ENCODE measurements at regions not wholly inside any gene's neighbourhood (a gene's known extent, or its start where the extent isn't known, plus 50 kb on each side); places are given as distances from the start of the nearest gene placed in this dataset.
"Not testable (repeated sequence)": the region's sequence is repeated elsewhere in the genome, so short reads cannot be mapped to it uniquely, and the experiment has no call there.

- DNase-seq (ENCODE audit: low read depth in 2 of 2), result no peak
These were observed 999.9 kb downstream of the GLUD2 start for GRCh38 chrX:122047261-122047660.

GRCh38 chrX:122055460-122055859, 1008.0 kb downstream of the GLUD2 start:
- DNase-seq (ENCODE audit: low read depth in 2 of 2), result no peak

GRCh38 chrX:122055979-122056715, 1008.7 kb downstream of the GLUD2 start:
- DNase-seq (ENCODE audit: low read depth in 2 of 2), result no peak

- DNase-seq (ENCODE audit: low read depth in 2 of 2), result no peak
These were observed 1028.8 kb downstream of the GLUD2 start for GRCh38 chrX:122076241-122076640.

- no peak for DNase-seq (ENCODE audit: low read depth in 2 of 2)
These were observed 1030.7 kb downstream of the GLUD2 start for GRCh38 chrX:122078079-122078478.

GRCh38 chrX:122087341-122087740, 1039.9 kb downstream of the GLUD2 start:
- no peak for DNase-seq (ENCODE audit: low read depth in 2 of 2)

- DNase-seq (ENCODE audit: low read depth in 2 of 2), result no peak
These were observed 1044.2 kb downstream of the GLUD2 start for GRCh38 chrX:122091571-122091970.

GRCh38 chrX:122092360-122092759, 1045.0 kb downstream of the GLUD2 start:
- no peak for DNase-seq (ENCODE audit: low read depth in 2 of 2)

- no peak for DNase-seq (ENCODE audit: low read depth in 2 of 2)
These were observed 1045.6 kb downstream of the GLUD2 start for GRCh38 chrX:122092978-122093377.

- no peak for DNase-seq (ENCODE audit: low read depth in 2 of 2)
These were observed 1047.2 kb downstream of the GLUD2 start for GRCh38 chrX:122094611-122095010.

- no peak for DNase-seq (ENCODE audit: low read depth in 2 of 2)
These were observed 1066.0 kb downstream of the GLUD2 start for GRCh38 chrX:122113376-122113775.

- DNase-seq (ENCODE audit: low read depth in 2 of 2), result no peak
These were observed 1066.5 kb downstream of the GLUD2 start for GRCh38 chrX:122113896-122114295.

- DNase-seq (ENCODE audit: low read depth in 2 of 2), result no peak
These were observed 1068.2 kb downstream of the GLUD2 start for GRCh38 chrX:122115604-122116003.

- no peak for DNase-seq (ENCODE audit: low read depth in 2 of 2)
These were observed 1064.7 kb upstream of the GRIA3 start for GRCh38 chrX:122119361-122119760.

- no peak for DNase-seq (ENCODE audit: low read depth in 2 of 2)
These were observed 1061.8 kb upstream of the GRIA3 start for GRCh38 chrX:122122274-122122673.

GRCh38 chrX:122133478-122133877, 1050.6 kb upstream of the GRIA3 start:
- no peak for DNase-seq (ENCODE audit: low read depth in 2 of 2)

- no peak for DNase-seq (ENCODE audit: low read depth in 2 of 2)
These were observed 1049.8 kb upstream of the GRIA3 start for GRCh38 chrX:122134291-122134690.

- DNase-seq (ENCODE audit: low read depth in 2 of 2), result no peak
These were observed 1049.0 kb upstream of the GRIA3 start for GRCh38 chrX:122135070-122135469.

GRCh38 chrX:122140219-122140618, 1043.9 kb upstream of the GRIA3 start:
- DNase-seq (ENCODE audit: low read depth in 2 of 2), result not testable (repeated sequence)

GRCh38 chrX:122154019-122154418, 1030.1 kb upstream of the GRIA3 start:
- no peak for DNase-seq (ENCODE audit: low read depth in 2 of 2)

GRCh38 chrX:122168241-122168640, 1015.8 kb upstream of the GRIA3 start:
- no peak for DNase-seq (ENCODE audit: low read depth in 2 of 2)

- no peak for DNase-seq (ENCODE audit: low read depth in 2 of 2)
These were observed 999.3 kb upstream of the GRIA3 start for GRCh38 chrX:122184791-122185190.

- no peak for DNase-seq (ENCODE audit: low read depth in 2 of 2)
These were observed 996.9 kb upstream of the GRIA3 start for GRCh38 chrX:122187069-122187713.

- no peak for DNase-seq (ENCODE audit: low read depth in 2 of 2)
These were observed 995.3 kb upstream of the GRIA3 start for GRCh38 chrX:122188751-122189150.
